Lower leg skin (tissue), 3 donors: ENCODE measurements at regions not wholly inside any gene's neighbourhood (a gene's known extent, or its start where the extent isn't known, plus 50 kb on each side); places are given as distances from the start of the nearest gene placed in this dataset.

ENCODE experiments used
- POLR2A ChIP-seq, 2 donors: fragments of 450-650 bp; IDR thresholded peaks; one replicate each; pipeline ENCODE4 v1.6.1; 2016 to 2017; ENCODE audit warnings: antibody characterized with exemption in 2 of 2, mild to moderate bottlenecking in 1 of 2, moderate library complexity in 1 of 2
- TF ChIP-seq, protein P1 (sequence below), 3 donors: fragments of 450-650 bp; IDR thresholded peaks; one replicate each; pipeline ENCODE4 v1.5.1; 2016; ENCODE audit warnings: antibody characterized with exemption in 3 of 3, mild to moderate bottlenecking in 3 of 3, moderate library complexity in 2 of 3

DNA sequence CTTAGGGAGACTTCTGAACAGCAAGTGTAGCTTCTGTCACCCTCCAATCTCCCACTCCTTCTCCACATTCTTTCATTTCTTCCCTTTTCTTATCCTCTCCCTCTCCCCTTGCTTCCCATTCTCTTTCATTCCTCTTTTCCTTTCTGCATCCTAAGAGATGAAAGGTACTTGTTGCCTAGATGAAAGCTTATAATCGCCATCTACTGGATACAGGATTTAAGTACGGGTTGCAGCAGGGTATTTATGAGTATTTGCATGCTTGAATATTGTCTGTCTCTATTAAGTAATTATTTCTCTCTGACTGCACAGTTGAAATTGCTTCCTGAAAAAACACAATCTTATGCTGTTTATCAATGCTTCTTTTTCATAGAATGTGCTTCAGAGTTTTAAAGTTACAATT, 174.0 kb upstream of the TENT5D start:
- TF ChIP-seq, protein P1, sequence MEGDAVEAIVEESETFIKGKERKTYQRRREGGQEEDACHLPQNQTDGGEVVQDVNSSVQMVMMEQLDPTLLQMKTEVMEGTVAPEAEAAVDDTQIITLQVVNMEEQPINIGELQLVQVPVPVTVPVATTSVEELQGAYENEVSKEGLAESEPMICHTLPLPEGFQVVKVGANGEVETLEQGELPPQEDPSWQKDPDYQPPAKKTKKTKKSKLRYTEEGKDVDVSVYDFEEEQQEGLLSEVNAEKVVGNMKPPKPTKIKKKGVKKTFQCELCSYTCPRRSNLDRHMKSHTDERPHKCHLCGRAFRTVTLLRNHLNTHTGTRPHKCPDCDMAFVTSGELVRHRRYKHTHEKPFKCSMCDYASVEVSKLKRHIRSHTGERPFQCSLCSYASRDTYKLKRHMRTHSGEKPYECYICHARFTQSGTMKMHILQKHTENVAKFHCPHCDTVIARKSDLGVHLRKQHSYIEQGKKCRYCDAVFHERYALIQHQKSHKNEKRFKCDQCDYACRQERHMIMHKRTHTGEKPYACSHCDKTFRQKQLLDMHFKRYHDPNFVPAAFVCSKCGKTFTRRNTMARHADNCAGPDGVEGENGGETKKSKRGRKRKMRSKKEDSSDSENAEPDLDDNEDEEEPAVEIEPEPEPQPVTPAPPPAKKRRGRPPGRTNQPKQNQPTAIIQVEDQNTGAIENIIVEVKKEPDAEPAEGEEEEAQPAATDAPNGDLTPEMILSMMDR (IDR thresholded peaks at IDR 0.05) = no peak
- no peak for TF ChIP-seq POLR2A (IDR thresholded peaks at IDR 0.05)
